Activated naive CD8-positive, alpha-beta T cell treated with anti-CD3 and anti-CD28 coated beads, Interleukin-2, amount 50 U/mL, for 24 hours (primary cell): ENCODE measurements at regions not wholly inside any gene's neighbourhood (a gene's known extent, or its start where the extent isn't known, plus 50 kb on each side); places are given as distances from the start of the nearest gene placed in this dataset.
"Not testable (repeated sequence)": the region's sequence is repeated elsewhere in the genome, so short reads cannot be mapped to it uniquely, and the experiment has no call there.

Experiments used
- ATAC-seq: fragments of 150-1000 bp; cut with Tn5 transposase; one replicate; pipeline ENCODE4 v1.10.0; 2021
- DNase-seq: peaks from one replicate; pipeline ENCODE4 v3.0.0; 2021
- H3K27ac Mint-ChIP-seq: one replicate; pipeline ENCODE4 v1.8.0; 2021; ENCODE audit warnings: mild to moderate bottlenecking, mixed read lengths
- H3K27me3 Mint-ChIP-seq: one replicate; pipeline ENCODE4 v1.8.0; 2021; ENCODE audit warnings: mixed read lengths
- H3K36me3 Mint-ChIP-seq: one replicate; pipeline ENCODE4 v1.8.0; 2021; ENCODE audit warnings: low read depth, mixed read lengths
- H3K4me1 Mint-ChIP-seq: one replicate; pipeline ENCODE4 v1.8.0; 2021; ENCODE audit warnings: mixed read lengths
- H3K4me3 Mint-ChIP-seq: one replicate; pipeline ENCODE4 v1.8.0; 2021; ENCODE audit warnings: mild to moderate bottlenecking, moderate library complexity, mixed read lengths
- H3K9me3 Mint-ChIP-seq: one replicate; pipeline ENCODE4 v1.8.0; 2021; ENCODE audit warnings: mixed read lengths

- DNase-seq (no peak), ATAC-seq (no peak)
- Mint-ChIP-seq H3K9me3 (no peaks in the 10 kb centered on the region), H3K4me1 (no peaks in the 10 kb centered on the region), H3K4me3 (no peak overlapping the region), H3K27me3 (no peaks in the 10 kb centered on the region), H3K36me3 (no peaks in the 10 kb centered on the region), H3K27ac (no peak overlapping the region)
Measured at GRCh38 chr5:82476155-82476554, 198.0 kb upstream of the RPS23 start.

- no peak overlapping the region for H3K27ac Mint-ChIP-seq
- DNase-seq (no peak), ATAC-seq (no peak)
- H3K9me3 Mint-ChIP-seq = no peaks in the 10 kb centered on the region
- H3K27me3 Mint-ChIP-seq = no peaks in the 10 kb centered on the region
- no peaks in the 10 kb centered on the region for H3K36me3 Mint-ChIP-seq
- no peak overlapping the region for H3K4me3 Mint-ChIP-seq
- H3K4me1 Mint-ChIP-seq = no peaks in the 10 kb centered on the region
Measured at GRCh38 chr5:82473262-82473661, 195.1 kb upstream of the RPS23 start.

GRCh38 chr5:82470185-82470994, 192.2 kb upstream of the RPS23 start:
- Mint-ChIP-seq H3K4me1 (no peaks in the 10 kb centered on the region), H3K27ac (no peak overlapping the region), H3K36me3 (no peaks in the 10 kb centered on the region), H3K27me3 (no peaks in the 10 kb centered on the region), H3K9me3 (no peaks in the 10 kb centered on the region), H3K4me3 (no peak overlapping the region)
- ATAC-seq = no peak
- no peak for DNase-seq

- Mint-ChIP-seq H3K27me3 (no peaks in the 10 kb centered on the region), H3K9me3 (no peaks in the 10 kb centered on the region), H3K4me3 (no peak overlapping the region), H3K27ac (no peak overlapping the region), H3K36me3 (no peaks in the 10 kb centered on the region), H3K4me1 (no peaks in the 10 kb centered on the region)
- DNase-seq (no peak), ATAC-seq (no peak)
Measured at GRCh38 chr5:82466986-82467561, 188.9 kb upstream of the RPS23 start.

- Mint-ChIP-seq H3K4me3 (no peak overlapping the region), H3K27me3 (no peaks in the 10 kb centered on the region), H3K9me3 (no peaks in the 10 kb centered on the region), H3K36me3 (no peaks in the 10 kb centered on the region), H3K4me1 (no peaks in the 10 kb centered on the region), H3K27ac (no peak overlapping the region)
- ATAC-seq = no peak
- DNase-seq = no peak
Measured at GRCh38 chr5:82465235-82465634, 187.1 kb upstream of the RPS23 start.

GRCh38 chr5:82459626-82460025, 181.5 kb upstream of the RPS23 start:
- no peaks in the 10 kb centered on the region for H3K4me1 Mint-ChIP-seq
- no peak for ATAC-seq
- peaks cover 3% of the 10 kb centered on the region for H3K9me3 Mint-ChIP-seq
- H3K27me3 Mint-ChIP-seq = peaks cover 2% of the 10 kb centered on the region
- no peaks in the 10 kb centered on the region for H3K36me3 Mint-ChIP-seq
- no peak overlapping the region for H3K4me3 Mint-ChIP-seq
- H3K27ac Mint-ChIP-seq = no peak overlapping the region
- DNase-seq = no peak

GRCh38 chr5:82455317-82455716, 177.2 kb upstream of the RPS23 start:
- not testable (repeated sequence) for H3K27ac Mint-ChIP-seq

GRCh38 chr5:82448374-82448773, 170.2 kb upstream of the RPS23 start:
- Mint-ChIP-seq H3K36me3 (no peaks in the 10 kb centered on the region), H3K9me3 (no peaks in the 10 kb centered on the region), H3K27me3 (no peaks in the 10 kb centered on the region), H3K27ac (no peak overlapping the region), H3K4me1 (no peaks in the 10 kb centered on the region), H3K4me3 (no peak overlapping the region)
- no peak for ATAC-seq
- DNase-seq = no peak

More at GRCh38 chr5:82455317-82455716, 177.2 kb upstream of the RPS23 start:
- not testable (repeated sequence) for DNase-seq, H3K27me3 Mint-ChIP-seq, ATAC-seq, H3K4me3 Mint-ChIP-seq, H3K4me1 Mint-ChIP-seq, H3K36me3 Mint-ChIP-seq, H3K9me3 Mint-ChIP-seq

GRCh38 chr5:82447913-82448312, 169.8 kb upstream of the RPS23 start:
- DNase-seq (no peak), ATAC-seq (no peak)
- H3K9me3 Mint-ChIP-seq = no peaks in the 10 kb centered on the region
- H3K27me3 Mint-ChIP-seq = no peaks in the 10 kb centered on the region
- no peaks in the 10 kb centered on the region for H3K4me1 Mint-ChIP-seq
- no peak overlapping the region for H3K4me3 Mint-ChIP-seq
- no peaks in the 10 kb centered on the region for H3K36me3 Mint-ChIP-seq
- H3K27ac Mint-ChIP-seq = no peak overlapping the region

- H3K4me1 Mint-ChIP-seq = no peaks in the 10 kb centered on the region
- DNase-seq = no peak
- ATAC-seq = no peak
- no peak overlapping the region for H3K4me3 Mint-ChIP-seq
- no peaks in the 10 kb centered on the region for H3K36me3 Mint-ChIP-seq
- no peaks in the 10 kb centered on the region for H3K9me3 Mint-ChIP-seq
- H3K27me3 Mint-ChIP-seq = no peaks in the 10 kb centered on the region
- H3K27ac Mint-ChIP-seq = no peak overlapping the region
Measured at GRCh38 chr5:82446809-82447208, 168.7 kb upstream of the RPS23 start.

- DNase-seq = no peak
- H3K36me3 Mint-ChIP-seq = no peaks in the 10 kb centered on the region
- H3K4me3 Mint-ChIP-seq = no peak overlapping the region
- ATAC-seq = no peak
- H3K27me3 Mint-ChIP-seq = no peaks in the 10 kb centered on the region
- H3K9me3 Mint-ChIP-seq = no peaks in the 10 kb centered on the region
- no peak overlapping the region for H3K27ac Mint-ChIP-seq
- no peaks in the 10 kb centered on the region for H3K4me1 Mint-ChIP-seq
Measured at GRCh38 chr5:82445726-82446335, 167.7 kb upstream of the RPS23 start.

GRCh38 chr5:82439750-82440445, 161.7 kb upstream of the RPS23 start:
- Mint-ChIP-seq H3K36me3 (no peaks in the 10 kb centered on the region), H3K4me1 (no peaks in the 10 kb centered on the region), H3K9me3 (no peaks in the 10 kb centered on the region), H3K27me3 (peaks cover 2% of the 10 kb centered on the region), H3K27ac (no peak overlapping the region), H3K4me3 (no peak overlapping the region)
- no peak for ATAC-seq
- no peak for DNase-seq

- H3K4me3 Mint-ChIP-seq, H3K27me3 Mint-ChIP-seq, H3K36me3 Mint-ChIP-seq, H3K4me1 Mint-ChIP-seq, ATAC-seq, H3K9me3 Mint-ChIP-seq, DNase-seq, H3K27ac Mint-ChIP-seq: not testable (repeated sequence)
Measured at GRCh38 chr5:82437565-82437964, 159.4 kb upstream of the RPS23 start.

- Mint-ChIP-seq H3K27ac (no peak overlapping the region), H3K9me3 (no peaks in the 10 kb centered on the region)
- no peak for DNase-seq
Measured at GRCh38 chr5:82436291-82436690, 158.1 kb upstream of the RPS23 start.

More at GRCh38 chr5:82436291-82436690, 158.1 kb upstream of the RPS23 start:
- ATAC-seq = no peak
- H3K27me3 Mint-ChIP-seq = peaks cover 2% of the 10 kb centered on the region
- H3K4me1 Mint-ChIP-seq = no peaks in the 10 kb centered on the region
- H3K36me3 Mint-ChIP-seq = no peaks in the 10 kb centered on the region
- no peak overlapping the region for H3K4me3 Mint-ChIP-seq
